AG10803 (cell line): ENCODE measurements at regions not wholly inside any gene's neighbourhood (a gene's known extent, or its start where the extent isn't known, plus 50 kb on each side); places are given as distances from the start of the nearest gene placed in this dataset.

Source experiments
- DNase-seq: peaks from one replicate; pipeline ENCODE4 v3.0.0; 2010; ENCODE audit warnings: low read depth
- H3K4me3 ChIP-seq: 2 replicates; pipeline ENCODE4 v1.5.1; 2011; ENCODE audit warnings: mild to moderate bottlenecking, low read length, control low read depth
- CTCF ChIP-seq: conservative IDR thresholded peaks from 2 replicates; pipeline ENCODE4 v1.5.1; 2011; ENCODE audit warnings: mild to moderate bottlenecking, low read length, control low read depth, inconsistent platforms

GRCh38 chr1:25036117-25036546, 106.1 kb upstream of the RUNX3 start:
- no peak for TF ChIP-seq CTCF
- no peak overlapping the region for H3K4me3 ChIP-seq
- DNase-seq = no peak

GRCh38 chr1:25035523-25036116, 105.5 kb upstream of the RUNX3 start:
- H3K4me3 ChIP-seq = no peak overlapping the region
- DNase-seq = no peak
- no peak for TF ChIP-seq CTCF

DNA sequence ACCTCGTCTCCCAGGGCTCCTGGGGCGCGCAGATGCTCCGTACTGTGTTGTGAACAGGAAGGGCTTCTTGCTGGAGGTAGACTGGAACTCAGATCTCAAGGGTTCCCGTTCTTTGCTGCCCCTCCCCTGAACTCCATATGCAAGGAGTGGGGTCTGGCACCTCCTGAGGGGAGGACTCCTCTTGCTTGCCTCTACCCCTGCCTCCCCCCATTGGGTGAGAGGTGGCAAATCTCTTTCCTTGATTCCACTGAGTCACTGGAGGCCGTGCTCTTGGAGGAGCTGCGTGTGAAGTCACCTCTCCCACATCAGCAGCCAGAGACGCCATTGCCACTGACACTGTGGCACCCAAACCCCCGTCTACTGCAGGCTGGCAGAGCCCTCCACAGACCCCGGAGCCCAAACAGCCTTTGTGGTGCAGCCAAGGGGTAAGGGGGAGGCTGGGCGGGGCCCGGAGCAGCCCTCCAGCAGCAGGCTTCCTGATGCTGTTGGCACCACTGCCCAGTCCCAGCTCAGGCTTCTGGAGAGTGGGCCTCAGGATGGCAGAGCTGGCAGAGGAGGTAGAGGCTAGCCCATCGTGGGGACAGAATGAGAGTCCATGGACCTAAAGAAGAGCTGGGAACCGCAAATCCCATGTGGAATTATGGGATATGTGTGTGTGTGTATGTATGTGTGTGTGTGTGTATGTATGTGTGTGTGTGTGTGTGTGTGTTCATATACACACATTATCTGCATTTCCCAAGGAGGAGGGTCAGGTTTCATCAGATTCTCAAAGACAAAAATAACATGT, 104.9 kb upstream of the RUNX3 start:
- no peak overlapping the region for H3K4me3 ChIP-seq
- TF ChIP-seq CTCF = no peak

DNA sequence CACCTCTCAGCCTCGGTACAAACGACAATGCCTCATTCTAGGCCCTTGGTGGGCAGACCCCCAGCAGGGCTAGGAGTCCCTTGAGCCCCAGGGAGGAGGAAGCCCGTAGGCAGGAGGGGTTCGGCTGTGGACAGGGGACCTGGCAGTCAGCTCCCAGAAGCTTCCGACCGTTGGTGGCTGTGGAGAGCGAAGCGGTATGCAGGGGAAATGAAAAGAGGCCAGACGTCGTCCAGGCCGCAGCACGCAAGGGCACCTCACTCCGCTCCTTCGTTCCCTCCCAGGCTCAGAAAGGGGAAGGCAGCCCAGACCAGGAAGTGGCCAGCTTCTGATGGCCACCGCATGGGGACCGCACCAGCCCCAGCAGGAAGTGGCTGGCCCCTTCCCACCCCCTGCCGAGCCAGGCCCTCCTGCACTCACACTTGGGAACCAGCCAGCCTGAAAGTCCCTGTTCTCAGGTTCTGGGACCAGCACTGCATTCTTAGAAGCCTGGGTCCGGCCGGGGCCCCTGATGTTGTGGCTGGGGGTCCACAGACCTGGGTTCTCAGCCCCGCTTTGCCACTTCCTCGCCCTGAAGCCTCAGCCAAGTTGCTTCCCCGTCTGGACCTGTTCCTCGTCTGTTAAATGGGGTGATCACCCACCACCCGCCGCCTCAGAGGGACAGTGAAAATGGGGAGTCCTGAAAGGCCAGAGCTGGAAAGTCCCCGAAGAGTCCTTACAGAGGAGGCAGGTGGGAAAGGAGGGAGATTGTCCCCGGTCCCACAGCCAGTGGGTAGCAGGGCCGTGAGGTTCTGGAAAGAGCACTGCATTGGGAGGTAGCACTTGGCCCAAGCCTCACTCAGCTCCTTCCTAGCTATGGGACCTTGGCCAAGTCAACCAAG, 104.0 kb upstream of the RUNX3 start:
- TF ChIP-seq CTCF = no peak
- no peak for DNase-seq
- H3K4me3 ChIP-seq = no peak overlapping the region

More for the DNA sequence above, 104.9 kb upstream of the RUNX3 start:
- DNase-seq = no peak

GRCh38 chr1:25033030-25033827, 103.2 kb upstream of the RUNX3 start:
- TF ChIP-seq CTCF = no peak
- H3K4me3 ChIP-seq = no peak overlapping the region
- no peak for DNase-seq

- no peak for TF ChIP-seq CTCF
- DNase-seq = no peak
- no peak overlapping the region for H3K4me3 ChIP-seq
These were observed 102.0 kb upstream of the RUNX3 start for GRCh38 chr1:25031966-25032667.
